Hypothalamus (tissue), 51 donors: ENCODE measurements at regions not wholly inside any gene's neighbourhood (a gene's known extent, or its start where the extent isn't known, plus 50 kb on each side); places are given as distances from the start of the nearest gene placed in this dataset.
"Not testable (repeated sequence)": the region's sequence is repeated elsewhere in the genome, so short reads cannot be mapped to it uniquely, and the experiment has no call there.

Source experiments
- DNase-seq, 51 donors: peaks; one replicate each; lab custom pipeline; 2025; lab: John Stamatoyannopoulos, UW

DNA sequence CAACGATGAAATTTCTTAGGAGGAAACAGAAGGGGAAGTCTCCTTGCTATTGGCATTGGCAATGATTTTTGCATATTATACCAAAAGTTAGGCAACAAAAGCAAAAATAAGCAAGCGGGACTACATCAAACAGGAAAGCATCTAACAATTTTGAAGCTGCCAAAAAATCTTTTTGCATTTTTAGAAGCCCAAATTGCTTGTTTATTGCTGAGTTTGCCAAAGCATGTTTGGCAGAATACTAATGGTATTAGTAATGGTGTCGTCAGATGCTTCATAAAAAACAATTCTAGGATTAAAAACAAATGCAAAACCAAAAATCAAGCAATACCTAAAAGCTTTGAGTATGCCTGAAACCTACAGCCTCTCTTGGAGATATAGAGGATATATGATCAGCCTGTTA is 80.0 kb downstream of the GALR1 start:
- DNase-seq = no peak

DNA sequence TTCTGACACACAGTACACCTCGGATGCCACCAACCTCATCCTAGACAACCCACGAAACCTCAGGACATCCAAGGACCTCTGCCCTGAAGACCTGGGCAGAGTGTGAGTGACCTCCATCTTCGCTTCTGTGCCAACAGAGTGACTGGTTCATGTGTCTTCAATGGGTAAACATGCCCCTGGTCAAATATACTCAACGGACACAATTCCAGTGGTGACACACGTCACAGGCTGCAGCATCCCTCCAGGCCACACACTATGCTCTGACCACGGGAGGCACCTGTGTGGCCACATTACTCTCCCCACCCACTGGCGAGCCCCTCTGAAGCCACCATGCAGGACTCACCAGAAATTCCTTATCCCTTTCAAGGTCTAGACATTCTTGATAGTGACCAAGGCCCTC is 85.2 kb downstream of the GALR1 start:
- no peak for DNase-seq

DNA sequence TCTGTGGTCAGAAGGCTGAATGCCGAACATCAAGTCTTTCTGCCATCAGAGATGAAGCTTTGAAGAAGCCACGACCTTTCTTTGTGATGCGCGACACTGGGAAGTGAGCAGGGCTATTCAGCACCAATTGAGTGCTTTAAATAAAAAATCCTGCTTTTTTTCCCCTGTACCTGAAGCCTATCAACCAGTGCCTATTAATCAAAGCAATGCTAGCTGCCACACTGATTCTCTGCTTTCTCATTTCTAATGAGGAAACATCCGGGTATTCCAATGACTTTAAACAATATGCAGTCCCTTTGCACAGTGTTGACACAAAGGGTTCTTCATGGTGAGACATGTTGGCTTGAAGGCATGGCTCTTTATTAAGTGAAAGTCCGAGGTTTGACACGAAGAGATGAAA is 88.0 kb downstream of the GALR1 start:
- no peak for DNase-seq

DNA sequence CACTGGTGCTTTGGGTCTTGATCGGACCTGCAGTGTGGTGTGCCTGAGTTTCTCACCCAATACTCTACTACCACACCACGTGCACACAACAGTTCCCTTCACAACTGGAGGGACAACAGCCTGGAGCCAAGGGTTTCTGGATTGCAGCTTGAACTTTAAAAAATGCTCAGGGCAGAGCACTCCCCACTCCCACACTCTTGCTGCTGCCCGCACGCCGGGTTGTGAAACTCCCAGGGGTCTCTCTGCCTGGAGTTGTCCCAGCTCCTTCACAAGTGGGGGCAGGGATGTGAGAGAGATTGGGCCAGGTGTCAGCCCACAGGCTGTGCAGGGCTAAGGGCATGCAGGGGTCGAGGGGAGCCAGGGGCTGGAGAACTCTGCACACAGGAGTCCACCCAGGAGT is 89.4 kb downstream of the GALR1 start:
- no peak for DNase-seq

DNA sequence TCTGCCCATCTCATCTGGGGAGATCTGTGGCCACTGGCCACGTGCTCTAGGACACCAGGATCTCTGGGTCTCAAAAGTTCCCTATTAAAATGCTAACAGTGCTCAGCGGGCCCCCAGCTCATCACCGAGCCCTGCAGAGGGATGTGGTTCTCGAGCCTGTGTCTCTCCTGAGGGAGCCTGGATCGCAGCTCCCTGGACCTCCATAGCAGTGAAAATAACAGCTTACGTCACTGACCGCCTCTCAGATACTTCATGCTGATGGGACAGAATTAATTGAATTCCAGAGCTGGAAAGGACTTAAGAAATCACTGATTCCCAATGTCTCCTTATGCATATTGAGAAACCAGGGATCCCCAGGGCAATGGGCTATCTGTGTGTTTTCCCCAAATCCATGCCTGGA is 90.0 kb downstream of the GALR1 start:
- DNase-seq = no peak

DNA sequence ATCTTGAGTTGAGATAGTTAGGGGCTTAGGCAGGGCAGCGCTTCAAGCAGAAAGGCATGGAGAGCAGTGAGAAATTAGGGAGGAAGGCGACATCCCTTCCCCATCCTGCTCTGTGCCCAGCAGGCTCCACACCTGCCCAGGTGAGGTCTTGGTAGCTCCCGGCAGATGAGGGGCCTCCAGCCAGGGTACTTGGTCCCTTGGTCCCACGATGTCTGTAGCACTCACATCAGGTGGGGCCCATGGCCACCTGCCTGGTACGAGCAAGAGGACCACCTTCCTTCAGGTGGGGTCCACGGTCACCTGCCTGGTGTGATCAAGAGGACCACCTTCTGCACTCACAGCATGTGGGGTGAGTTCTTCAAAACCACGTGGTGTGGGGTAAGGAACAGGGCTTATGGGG is 91.2 kb downstream of the GALR1 start:
- DNase-seq = no peak

DNA sequence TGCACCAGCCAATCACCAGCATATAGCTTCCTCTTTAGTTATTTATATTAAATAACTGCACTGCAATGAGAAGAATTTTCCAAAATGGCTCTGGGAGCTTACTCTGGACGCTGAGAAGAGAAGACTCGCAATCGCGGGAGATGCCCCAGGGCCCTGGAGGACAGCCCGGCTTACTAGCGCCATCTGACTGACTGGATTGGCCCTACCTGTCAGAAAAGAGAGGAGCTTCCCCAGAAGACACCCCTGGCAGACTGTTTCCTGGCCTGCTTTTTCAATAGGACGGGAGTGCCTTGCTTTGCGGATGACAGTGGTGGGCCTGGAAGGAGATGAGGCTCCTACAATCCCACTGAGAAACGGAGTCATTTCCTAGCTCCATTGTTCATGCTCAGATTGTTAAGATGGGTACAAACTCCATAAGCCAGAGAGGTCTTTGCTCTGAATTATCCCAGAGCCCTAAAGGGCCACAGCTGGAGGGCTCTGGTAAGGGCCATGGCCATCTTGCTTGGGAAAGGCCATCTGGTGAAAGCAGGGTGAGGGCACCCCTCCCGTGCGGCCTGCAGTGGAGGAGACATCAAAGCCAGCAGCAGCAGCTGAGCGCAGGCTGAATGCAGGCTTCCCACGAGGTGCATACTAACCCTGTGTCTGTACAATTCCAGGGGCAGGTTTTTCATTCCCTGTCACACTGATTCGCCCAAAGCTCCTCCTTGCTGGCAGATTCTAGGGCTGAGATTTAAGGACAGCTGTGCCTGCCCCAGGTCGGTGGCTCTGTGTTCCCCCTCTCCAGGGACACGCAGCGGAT is 92.1 kb downstream of the GALR1 start:
- no peak for DNase-seq

DNA sequence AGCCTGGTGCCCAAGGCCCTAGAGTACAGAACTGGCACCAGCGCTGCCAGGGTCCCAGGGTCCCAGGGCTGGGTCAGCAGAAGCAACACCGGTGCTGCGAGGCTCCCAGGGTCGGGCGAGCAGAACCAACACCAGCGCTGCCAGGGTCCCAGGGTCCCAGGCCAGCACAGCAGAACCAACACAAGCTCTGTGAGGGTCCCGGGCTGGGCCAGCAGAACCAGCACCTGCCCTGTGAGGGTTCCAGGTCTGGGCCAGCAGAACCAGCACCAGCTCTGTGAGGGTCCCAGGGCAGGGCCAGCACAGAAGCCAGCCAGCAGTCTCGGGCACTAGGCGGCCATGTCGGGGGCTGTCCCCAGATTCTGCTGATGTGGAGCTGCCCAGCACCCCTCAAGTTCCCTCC is 93.1 kb downstream of the GALR1 start:
- no peak for DNase-seq

DNA sequence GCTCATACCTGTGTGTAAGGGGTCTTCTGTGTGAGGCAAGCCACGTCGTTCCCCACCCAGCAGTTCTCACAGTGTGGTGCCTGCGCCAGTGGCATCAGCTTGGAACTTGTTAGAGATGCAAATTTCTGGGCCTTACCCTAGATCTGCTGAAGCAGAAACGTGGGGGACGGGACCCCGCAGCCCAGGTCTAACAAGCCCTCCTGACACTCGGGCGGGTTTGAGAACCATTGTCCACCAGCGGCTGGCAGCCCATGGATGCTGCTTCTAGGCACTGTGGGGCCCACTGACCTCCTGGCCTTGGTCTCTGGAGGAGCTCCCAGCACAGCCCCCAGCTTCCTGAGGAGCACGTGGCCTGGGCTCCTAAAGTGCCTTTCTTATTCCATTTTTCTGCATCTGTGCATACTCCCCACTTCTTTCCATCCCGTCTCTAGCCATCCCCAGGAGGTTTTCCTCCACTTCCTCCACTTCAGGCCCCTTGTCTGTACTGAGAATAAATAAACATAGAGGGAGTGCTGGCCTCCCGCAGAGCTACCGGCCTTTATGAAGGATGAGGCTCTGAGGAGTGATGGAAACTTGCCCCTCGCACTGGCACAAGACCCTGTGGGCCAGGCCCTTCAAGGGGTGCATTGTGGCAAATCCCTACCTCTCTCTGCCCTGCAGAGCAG is 94.3 kb downstream of the GALR1 start:
- no peak for DNase-seq

DNA sequence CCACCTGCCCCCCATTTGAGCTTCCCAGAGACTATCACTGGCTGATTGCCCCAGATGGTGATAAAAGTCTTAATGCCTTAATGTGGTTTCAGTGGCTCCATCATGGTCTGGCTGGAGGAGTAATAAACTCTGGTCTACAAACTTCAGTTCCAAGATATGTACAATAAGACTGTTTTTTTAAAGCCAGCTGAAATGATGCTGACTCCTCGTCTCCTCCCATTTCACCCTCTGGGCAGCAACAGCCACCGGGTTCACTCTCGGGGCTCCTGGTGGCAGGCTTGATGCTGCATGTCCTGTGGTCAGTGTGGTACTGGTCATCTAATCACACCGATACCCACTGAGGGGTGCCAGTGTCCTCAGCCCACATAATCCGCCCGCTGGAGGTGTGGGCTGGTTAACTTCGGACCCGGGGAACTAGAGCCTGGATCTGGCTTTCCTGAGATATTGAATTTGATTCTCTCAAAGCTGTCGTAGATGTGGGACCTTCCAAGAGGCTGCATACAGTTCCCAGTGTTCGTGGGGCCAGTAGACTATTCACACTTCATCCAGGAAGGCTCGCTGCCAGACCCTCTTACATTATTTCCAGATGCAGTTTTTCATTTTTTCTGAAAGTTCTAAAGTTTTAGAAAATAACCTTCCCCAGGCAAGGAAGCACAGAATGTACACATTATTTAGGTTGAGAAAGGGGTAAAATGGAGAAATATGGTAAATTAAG is 95.3 kb downstream of the GALR1 start:
- DNase-seq = no peak

DNA sequence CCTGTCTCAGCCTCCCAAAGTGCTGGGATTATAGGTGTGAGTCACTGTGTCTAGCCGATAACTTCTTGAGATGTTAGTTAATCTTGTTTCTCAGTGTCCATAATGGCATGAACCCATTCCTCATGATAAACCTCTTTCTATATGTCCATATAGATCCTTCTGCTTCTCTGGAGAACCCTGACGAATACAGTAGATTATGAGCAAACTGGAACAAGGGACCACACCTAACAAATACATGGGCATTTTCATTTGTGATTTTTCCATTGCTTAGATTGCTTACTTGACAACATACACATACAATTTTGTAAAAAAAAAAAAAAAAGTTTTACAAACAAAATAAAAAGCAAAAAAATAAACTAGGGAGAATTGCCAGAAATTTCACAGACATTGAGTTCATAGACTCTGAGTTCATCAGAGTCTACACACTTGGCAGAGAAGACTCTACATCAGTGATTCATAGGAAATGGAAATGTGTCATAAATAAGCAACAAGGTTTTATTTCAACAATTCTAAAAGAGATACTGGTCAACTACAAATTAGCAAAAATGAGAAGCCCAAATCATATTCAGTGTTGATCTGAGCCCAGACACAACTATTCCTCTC is 96.7 kb downstream of the GALR1 start:
- no peak for DNase-seq

DNA sequence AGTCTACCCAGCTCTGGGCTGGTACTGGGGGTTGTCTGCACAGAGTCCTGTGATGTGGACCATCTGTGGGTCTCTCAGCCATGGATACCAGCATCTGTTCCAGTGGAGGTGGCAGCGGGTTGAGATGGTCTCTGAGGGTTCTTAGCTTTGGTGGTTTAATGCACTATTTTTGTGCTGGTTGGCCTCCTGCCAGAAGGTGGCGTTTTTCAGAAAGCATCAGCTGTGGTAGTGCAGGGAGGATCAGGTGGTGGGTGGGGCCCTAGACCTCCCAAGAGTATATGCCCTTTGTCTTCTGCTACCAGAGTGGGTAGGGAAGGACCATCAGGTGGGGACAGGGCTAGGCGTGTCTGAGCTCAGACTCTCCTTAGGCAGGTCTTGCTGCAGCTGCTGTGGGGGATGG is 103.7 kb downstream of the GALR1 start:
- not testable (repeated sequence) for DNase-seq

DNA sequence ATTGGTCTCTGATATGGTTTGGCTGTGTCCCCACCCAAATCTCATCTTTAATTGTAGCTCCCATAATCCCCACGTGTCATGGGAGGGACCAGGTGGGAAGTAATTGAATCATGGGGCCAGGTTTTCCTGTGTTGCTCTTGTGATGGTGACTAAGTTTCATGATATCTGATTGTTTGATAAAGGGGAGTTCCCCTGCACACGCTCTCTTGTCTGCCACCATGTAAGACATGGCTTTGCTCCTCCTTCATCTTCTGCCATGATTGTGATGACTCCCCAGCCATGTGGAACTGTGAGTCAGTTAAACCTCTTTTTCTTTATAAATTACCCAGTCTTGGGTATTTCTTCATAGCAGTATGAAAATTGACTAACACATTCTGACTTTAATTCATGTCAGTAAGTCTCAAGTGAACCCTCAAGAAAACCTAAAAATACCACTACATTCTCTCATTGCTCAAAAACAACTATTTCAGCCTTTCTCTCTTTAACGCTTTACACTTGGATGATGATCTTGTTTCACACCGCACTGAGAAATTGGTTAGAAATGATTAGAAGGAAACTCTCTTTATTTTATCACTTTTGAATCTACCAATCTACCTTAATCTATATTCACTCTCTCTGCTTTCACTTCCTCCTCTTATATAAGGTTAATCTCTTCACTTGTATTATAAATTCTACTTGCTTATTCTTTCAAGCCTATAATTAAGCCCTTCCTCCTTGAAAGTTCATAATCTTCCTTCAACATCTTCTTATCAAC is 110.1 kb downstream of the GALR1 start:
- DNase-seq = no peak

DNA sequence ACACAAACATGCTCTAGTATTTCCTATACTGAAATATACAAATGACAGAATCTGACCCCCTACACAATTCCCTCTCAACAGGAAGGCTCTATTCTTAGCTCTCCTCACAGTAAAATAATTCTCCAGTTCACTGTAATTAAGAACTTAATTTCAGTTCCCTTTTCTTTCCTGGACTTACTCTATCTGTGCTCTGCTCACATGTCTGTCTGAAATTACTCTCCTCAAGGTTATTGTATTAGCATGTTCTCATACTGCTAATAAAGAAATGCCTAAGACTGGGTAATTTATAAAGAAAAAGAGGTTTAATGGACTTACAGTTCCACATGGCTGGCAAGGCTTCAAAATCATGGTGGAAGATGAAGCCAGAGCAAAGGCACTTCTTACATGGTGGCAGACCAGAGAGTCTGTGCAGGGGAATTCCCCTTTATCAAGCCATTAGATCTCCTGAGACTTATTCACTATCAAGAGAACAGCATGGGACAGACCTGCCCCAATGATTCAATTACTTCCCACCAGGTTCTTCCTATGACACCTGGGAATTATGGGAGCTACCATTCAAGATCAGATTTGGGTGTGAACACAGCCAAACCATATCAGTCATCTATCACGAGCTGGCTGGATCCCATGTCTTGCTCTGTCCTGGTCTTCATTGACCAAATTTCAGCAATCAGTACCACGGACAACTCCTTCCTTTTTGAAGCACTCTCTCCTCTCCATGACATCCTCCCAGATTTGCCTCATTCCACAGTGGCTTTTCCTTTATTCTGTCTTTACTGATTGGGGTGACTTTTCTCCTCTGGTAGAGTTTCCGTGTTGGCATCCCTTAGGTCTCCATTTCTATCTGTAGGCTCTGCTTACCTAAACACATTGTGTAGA is 110.9 kb downstream of the GALR1 start:
- no peak for DNase-seq

DNA sequence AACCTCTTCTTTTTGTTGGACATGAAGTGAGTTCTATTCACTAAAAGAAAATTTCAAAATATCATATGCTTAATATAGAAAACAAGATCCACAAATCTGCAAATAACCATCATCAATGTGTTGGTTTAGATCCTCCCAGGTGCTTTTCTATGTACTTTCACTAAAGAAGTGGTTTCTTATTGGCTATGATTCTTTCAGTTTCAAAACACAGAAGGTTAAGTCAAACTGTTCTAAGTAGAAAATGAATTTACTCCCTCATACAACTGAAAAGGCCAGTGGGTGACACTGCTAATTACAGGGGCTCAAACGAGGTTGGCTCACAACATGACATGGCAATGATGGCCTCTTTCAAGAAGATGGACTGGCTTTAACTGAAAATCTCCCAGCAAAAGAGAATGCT is 111.7 kb downstream of the GALR1 start:
- DNase-seq = no peak

DNA sequence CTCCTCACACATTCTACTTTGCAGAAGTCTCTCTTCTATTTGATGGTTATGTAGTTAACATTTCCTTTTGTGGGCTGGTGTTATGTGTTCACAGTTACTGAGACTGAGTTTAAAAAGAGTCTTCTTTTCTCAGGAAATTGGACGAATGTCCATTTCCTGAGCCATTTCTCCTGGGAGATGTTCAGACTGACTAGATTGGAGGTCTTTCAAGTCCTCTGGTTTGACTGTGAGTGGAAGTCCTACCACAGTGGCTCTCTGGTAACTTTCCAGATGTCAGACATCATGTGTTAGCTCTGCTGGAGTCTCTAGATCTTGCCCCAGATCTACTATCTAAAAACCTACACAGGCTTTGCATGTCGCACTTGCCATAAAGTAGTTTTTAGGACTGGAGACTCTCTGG is 116.0 kb downstream of the GALR1 start:
- DNase-seq = no peak

DNA sequence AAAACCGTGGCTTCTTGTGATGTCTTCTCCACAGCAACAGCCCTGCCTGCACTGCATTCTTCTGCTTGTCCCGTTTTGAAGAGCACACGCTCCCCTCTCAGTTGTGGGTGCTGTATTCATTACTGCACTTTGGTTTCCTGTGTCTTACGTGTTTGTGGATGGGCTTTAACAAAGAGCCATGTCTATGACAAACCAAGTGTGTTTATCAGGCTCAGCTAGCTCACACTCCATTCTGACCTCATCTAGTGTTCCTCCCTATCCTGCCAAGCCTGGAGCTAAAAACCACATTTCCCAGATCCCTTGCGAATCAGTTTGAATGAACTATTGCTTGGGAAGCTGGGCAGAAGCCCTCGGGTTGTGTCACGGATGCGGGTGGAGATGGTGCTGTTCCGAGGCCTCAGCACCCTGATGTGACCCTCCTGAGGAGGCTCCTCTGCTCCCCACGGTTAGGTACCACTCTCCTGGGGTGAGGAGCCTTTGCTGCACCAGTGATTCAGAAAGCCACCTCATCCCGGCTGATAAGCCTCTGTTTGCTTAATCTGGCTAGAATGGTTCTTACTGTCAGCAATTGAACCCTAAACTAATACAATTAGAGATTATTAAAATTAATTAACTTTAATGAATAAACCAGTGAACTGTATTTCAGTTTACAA is 116.5 kb downstream of the GALR1 start:
- DNase-seq = peak in 1 of 51 donors; percentile 2

DNA sequence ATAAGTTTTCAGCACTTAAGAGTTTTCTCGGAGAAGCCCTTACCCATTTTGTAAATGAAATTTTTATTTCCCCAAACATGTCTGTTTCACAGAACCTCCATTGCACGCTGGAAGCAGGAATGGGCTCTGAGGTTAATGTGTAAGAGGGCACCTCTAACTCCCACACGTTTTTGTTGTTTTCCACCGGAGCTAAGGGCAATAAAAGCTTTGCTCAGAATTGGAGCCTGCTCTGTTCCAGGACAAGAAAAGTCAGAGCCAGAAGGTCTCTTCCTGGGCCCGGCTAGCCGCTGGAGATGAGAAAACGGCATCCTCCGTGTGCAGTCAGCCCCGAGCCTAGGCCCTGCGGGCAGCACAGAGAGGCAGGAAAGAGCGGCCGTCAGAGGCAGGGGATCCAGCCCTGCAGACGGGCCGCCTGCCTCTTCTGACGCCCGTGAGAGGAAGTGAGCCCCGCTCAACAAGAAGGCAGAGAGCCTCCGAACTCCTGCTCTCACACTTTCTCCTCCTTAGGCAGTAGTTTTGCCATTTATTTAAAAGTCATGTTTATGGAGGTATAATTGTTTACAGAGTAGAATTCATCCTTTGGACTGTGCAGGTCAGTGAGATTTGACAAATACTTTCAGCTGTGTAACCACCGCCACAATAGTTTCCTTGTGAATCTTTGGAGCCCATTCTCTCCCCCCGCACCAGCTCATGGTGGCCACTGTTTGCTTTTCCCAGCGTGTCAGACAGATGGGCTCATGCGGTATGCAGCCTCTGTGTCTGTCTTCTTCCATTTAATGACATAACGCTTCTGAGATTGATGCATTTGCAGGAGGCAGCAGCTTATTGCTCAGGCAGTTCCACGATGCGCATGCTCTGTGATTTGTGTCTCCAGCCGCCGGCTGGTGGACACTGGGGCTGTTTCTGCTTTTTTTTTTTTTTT is 117.3 kb downstream of the GALR1 start:
- DNase-seq = peak in 40 of 51 donors; percentile 7 to 77 (median 38)
